Panc1 (cell line): ENCODE measurements at regions not wholly inside any gene's neighbourhood (a gene's known extent, or its start where the extent isn't known, plus 50 kb on each side); places are given as distances from the start of the nearest gene placed in this dataset.
A peak's percentile ranks its signal among the peaks of the same experiment; 100 is the strongest.

Experiments used
- ATAC-seq: fragments of 200-7000 bp; cut with Tn5 transposase; 2 replicates; pipeline ENCODE4 v1.9.1; 2020; ENCODE audit warnings: mild to moderate bottlenecking, moderate library complexity
- BruUV-seq: library from RNA; stranded (reverse); fragments of 400-500 nt; replicated peaks from 2 replicates; lab custom pipeline; 2021; lab: Mats Ljungman, UMichigan
- CTCF ChIA-PET: fragments of 300-600 bp; sonication (Branson Sonifier 250); formaldehyde crosslinking; loops from one replicate; lab custom pipeline; 2022; ENCODE audit warnings: antibody characterized with exemption; lab: Charles Lee
- POLR2A ChIA-PET: fragments of 300-600 bp; sonication (Branson Sonifier 250); formaldehyde crosslinking; loops from one replicate; lab custom pipeline; 2022; ENCODE audit warnings: antibody characterized with exemption; lab: Charles Lee
- DNase-seq: peaks from one replicate; pipeline ENCODE4 v3.0.0-alpha.2; 2010; ENCODE audit warnings: low read depth, low spot score
- H3K27ac ChIP-seq: 2 replicates; pipeline ENCODE4 v1.5.1; 2011; ENCODE audit warnings: mild to moderate bottlenecking, low read length, inconsistent platforms
- H3K27me3 ChIP-seq: fragments of 200-500 bp; sonication (Bioruptor generic); 2 replicates; pipeline ENCODE4 v1.6.0; 2014; ENCODE audit warnings: low read length, inconsistent platforms; ENCODE audit not compliant: control insufficient read depth, insufficient read depth
- H3K36me3 ChIP-seq: fragments of 200-500 bp; sonication (Bioruptor generic); 2 replicates; pipeline ENCODE4 v1.5.1; 2014; ENCODE audit warnings: inconsistent platforms, mild to moderate bottlenecking, low read length, moderate library complexity; ENCODE audit not compliant: control insufficient read depth, insufficient read depth
- H3K4me1 ChIP-seq: 2 replicates; pipeline ENCODE4 v1.5.1; 2011; ENCODE audit warnings: inconsistent platforms, mild to moderate bottlenecking, low read length, moderate library complexity; ENCODE audit not compliant: control insufficient read depth, insufficient read depth
- H3K4me3 ChIP-seq, 2 experiments: 2 replicates each; pipeline ENCODE4 v1.5.1; 2011 to 2012; ENCODE audit warnings: low read depth in 2 of 2, low read length in 2 of 2, mild to moderate bottlenecking in 2 of 2, inconsistent platforms in 1 of 2, moderate library complexity in 1 of 2
- H3K9me3 ChIP-seq: fragments of 200-500 bp; sonication (Bioruptor generic); 2 replicates; pipeline ENCODE4 v1.5.1; 2014; ENCODE audit warnings: low read depth, mild to moderate bottlenecking, inconsistent platforms, low read length, moderate library complexity; ENCODE audit not compliant: control insufficient read depth, insufficient read depth
- POLR2AphosphoS5 ChIP-seq: IDR thresholded peaks from 2 replicates; pipeline ENCODE4 v1.6.1; 2012; ENCODE audit warnings: mild to moderate bottlenecking, low read depth, low read length, moderate library complexity
- SIN3A ChIP-seq: IDR thresholded peaks from 2 replicates; pipeline ENCODE4 v1.6.1; 2012; ENCODE audit warnings: low read depth, mild to moderate bottlenecking, low read length, moderate library complexity, borderline replicate concordance; ENCODE audit not compliant: insufficient read depth
- TCF7L2 ChIP-seq: IDR thresholded peaks from 2 replicates; pipeline ENCODE4 v1.6.1; 2011; ENCODE audit warnings: mild to moderate bottlenecking, low read depth, low read length, inconsistent platforms
- in situ Hi-C: cut with HindIII; loops from 2 replicates; pipeline ENCODE4 v1.10.0; 2016; ENCODE audit warnings: low sequenced_read_pairs, low pct_unique_long_range_greater_than_20kb
- intact Hi-C: fragments of 100-400 bp; cut with micrococcal nuclease; formaldehyde crosslinking; loops from one replicate; pipeline ENCODE4 v1.10.0; 2022; ENCODE audit not compliant: unreplicated experiment
- TF ChIP-seq, protein P1 (sequence below): fragments of 450-650 bp; IDR thresholded peaks from 2 replicates; pipeline ENCODE4 v1.5.1; 2017; ENCODE audit warnings: mild to moderate bottlenecking
- TF ChIP-seq, protein P2 (sequence below), 2 experiments: IDR thresholded peaks; 2 replicates each; pipeline ENCODE4 v1.6.1; 2011 to 2012; ENCODE audit warnings: low read depth in 2 of 2, control low read depth in 1 of 2, low read length in 1 of 2, mild to moderate bottlenecking in 1 of 2, moderate library complexity in 1 of 2; ENCODE audit not compliant: insufficient read depth in 1 of 2

DNA sequence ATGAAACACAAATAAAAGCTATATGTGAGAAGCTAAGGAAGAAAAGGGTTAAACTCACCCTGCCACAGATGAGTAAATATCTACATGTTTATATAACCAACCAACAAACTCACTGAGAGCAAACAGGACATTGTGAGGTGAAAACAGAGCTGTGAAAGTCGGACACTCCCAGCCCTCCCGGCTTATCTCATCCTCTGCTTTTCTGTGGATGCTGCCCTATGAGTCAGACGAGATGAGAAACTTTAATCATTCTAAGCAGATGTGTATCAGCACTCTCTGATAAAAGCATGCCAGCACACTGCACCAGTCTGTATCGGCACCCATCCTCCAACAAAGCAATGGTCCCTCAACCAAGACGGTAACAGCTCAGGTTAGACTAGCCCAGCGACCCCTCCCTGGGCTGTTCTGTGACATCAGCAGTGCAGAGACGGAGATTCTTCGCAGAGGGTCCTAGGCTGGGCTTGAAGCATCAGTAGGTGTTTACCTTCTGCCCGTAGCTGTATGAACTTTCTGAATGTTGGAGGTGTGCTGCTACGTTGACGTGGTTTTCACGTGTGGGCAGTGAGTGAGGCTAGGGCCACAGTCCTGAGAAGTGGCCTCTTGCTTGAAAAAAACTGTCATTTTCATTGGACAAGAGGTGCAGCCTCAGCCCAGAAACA, 119.8 kb upstream of the ALDH1A3 start:
- ChIA-PET CTCF (no interaction called here), POLR2A (interaction anchor here (0.5 to 0.7 kb wide), 3 partner anchors 37 to 160 kb away, joined by 3 to 6 read pairs (median 4); no protein-coding TSS in a partner anchor)
- no TSS peak for BruUV-seq
- no peaks in the 10 kb centered on the region for H3K9me3 ChIP-seq
- H3K4me3 ChIP-seq: peak overlapping the region; percentile 26 to 50; a peak in 3 of 4 replicates
- in situ Hi-C loops: no loop called here
- DNase-seq: peak; percentile 30
- no peaks in the 10 kb centered on the region for H3K36me3 ChIP-seq
- no peaks in the 10 kb centered on the region for H3K27me3 ChIP-seq
- peak; percentile 89 for ATAC-seq
- peaks cover 39% of the 10 kb centered on the region for H3K4me1 ChIP-seq
- H3K27ac ChIP-seq: peak overlapping the region; percentile 60
- intact Hi-C loops: no loop called here
- TF ChIP-seq TCF7L2 (peak; percentile 81), SIN3A (no peak), POLR2AphosphoS5 (peak; percentile 67; the same call in 1 of the 2 replicates)
- TF ChIP-seq, protein P1, sequence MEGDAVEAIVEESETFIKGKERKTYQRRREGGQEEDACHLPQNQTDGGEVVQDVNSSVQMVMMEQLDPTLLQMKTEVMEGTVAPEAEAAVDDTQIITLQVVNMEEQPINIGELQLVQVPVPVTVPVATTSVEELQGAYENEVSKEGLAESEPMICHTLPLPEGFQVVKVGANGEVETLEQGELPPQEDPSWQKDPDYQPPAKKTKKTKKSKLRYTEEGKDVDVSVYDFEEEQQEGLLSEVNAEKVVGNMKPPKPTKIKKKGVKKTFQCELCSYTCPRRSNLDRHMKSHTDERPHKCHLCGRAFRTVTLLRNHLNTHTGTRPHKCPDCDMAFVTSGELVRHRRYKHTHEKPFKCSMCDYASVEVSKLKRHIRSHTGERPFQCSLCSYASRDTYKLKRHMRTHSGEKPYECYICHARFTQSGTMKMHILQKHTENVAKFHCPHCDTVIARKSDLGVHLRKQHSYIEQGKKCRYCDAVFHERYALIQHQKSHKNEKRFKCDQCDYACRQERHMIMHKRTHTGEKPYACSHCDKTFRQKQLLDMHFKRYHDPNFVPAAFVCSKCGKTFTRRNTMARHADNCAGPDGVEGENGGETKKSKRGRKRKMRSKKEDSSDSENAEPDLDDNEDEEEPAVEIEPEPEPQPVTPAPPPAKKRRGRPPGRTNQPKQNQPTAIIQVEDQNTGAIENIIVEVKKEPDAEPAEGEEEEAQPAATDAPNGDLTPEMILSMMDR: no peak
- TF ChIP-seq, protein P2, sequence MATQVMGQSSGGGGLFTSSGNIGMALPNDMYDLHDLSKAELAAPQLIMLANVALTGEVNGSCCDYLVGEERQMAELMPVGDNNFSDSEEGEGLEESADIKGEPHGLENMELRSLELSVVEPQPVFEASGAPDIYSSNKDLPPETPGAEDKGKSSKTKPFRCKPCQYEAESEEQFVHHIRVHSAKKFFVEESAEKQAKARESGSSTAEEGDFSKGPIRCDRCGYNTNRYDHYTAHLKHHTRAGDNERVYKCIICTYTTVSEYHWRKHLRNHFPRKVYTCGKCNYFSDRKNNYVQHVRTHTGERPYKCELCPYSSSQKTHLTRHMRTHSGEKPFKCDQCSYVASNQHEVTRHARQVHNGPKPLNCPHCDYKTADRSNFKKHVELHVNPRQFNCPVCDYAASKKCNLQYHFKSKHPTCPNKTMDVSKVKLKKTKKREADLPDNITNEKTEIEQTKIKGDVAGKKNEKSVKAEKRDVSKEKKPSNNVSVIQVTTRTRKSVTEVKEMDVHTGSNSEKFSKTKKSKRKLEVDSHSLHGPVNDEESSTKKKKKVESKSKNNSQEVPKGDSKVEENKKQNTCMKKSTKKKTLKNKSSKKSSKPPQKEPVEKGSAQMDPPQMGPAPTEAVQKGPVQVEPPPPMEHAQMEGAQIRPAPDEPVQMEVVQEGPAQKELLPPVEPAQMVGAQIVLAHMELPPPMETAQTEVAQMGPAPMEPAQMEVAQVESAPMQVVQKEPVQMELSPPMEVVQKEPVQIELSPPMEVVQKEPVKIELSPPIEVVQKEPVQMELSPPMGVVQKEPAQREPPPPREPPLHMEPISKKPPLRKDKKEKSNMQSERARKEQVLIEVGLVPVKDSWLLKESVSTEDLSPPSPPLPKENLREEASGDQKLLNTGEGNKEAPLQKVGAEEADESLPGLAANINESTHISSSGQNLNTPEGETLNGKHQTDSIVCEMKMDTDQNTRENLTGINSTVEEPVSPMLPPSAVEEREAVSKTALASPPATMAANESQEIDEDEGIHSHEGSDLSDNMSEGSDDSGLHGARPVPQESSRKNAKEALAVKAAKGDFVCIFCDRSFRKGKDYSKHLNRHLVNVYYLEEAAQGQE (IDR thresholded peaks at IDR 0.05; ENCODE audit: insufficient read depth in 1 of 2, low read depth in 2 of 2, low read length in 1 of 2): no peak

DNA sequence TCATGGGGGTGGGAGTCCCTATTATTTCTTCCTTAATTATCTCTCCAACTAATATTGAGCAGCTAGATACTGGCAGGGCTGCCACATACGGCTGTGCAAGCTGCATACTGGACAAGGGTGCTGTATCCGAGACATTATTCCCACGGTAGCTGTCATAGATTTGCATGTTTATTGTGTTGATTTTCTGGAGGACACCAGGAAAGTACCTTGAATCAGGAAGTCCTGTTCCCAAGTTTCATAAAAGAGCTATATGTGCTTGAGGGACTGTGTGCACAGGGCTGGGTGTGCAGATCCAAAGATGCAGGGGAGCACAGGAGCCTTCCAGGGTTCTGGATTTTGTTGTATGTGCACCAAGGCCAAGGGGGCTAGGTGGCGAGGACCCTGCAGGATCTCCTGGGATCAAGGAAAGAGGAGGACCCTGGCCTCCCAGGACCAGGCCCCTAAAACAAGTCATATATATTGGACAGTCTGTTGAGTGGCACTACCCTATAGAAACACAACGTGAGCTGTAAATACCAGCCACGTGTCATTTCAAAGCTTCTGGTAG, 119.2 kb upstream of the ALDH1A3 start:
- H3K27ac ChIP-seq: peak overlapping the region; percentile 60
- CTCF ChIA-PET: no interaction called here

More for the DNA sequence above, 119.2 kb upstream of the ALDH1A3 start:
- DNase-seq: no peak
- Histone ChIP-seq H3K36me3 (no peaks in the 10 kb centered on the region), H3K9me3 (no peaks in the 10 kb centered on the region), H3K27me3 (no peaks in the 10 kb centered on the region), H3K4me1 (peaks cover 44% of the 10 kb centered on the region), H3K4me3 (peak overlapping the region in 1 of 2 experiments; percentile 50; a peak in 2 of 4 replicates)
- intact Hi-C loops (no loop called here), in situ Hi-C loops (no loop called here)
- no TSS peak for BruUV-seq
- no peak for TF ChIP-seq TCF7L2
- no peak for TF ChIP-seq POLR2AphosphoS5
- TF ChIP-seq, protein P1: no peak
- no peak for TF ChIP-seq SIN3A
- TF ChIP-seq, protein P2 (IDR thresholded peaks at IDR 0.05; ENCODE audit: insufficient read depth in 1 of 2, low read depth in 2 of 2, low read length in 1 of 2): no peak
- peak; percentile 55 for ATAC-seq
- POLR2A ChIA-PET: interaction anchor here (0.5 to 0.7 kb wide), 3 partner anchors 38 to 160 kb away, joined by 3 to 6 read pairs (median 4); no protein-coding TSS in a partner anchor
